Stimulated activated naive CD8-positive, alpha-beta T cell treated with anti-CD3 and anti-CD28 coated beads, Interleukin-15, Interleukin-2, amounts not matched to agents 100 U/mL and 50 U/mL, for 24 hours (primary cell): ENCODE measurements at regions not wholly inside any gene's neighbourhood (a gene's known extent, or its start where the extent isn't known, plus 50 kb on each side); places are given as distances from the start of the nearest gene placed in this dataset.

Experiments
- ATAC-seq: fragments of 150-1000 bp; cut with Tn5 transposase; one replicate; pipeline ENCODE4 v1.10.0; 2021
- DNase-seq: peaks from one replicate; pipeline ENCODE4 v3.0.0; 2021

DNA sequence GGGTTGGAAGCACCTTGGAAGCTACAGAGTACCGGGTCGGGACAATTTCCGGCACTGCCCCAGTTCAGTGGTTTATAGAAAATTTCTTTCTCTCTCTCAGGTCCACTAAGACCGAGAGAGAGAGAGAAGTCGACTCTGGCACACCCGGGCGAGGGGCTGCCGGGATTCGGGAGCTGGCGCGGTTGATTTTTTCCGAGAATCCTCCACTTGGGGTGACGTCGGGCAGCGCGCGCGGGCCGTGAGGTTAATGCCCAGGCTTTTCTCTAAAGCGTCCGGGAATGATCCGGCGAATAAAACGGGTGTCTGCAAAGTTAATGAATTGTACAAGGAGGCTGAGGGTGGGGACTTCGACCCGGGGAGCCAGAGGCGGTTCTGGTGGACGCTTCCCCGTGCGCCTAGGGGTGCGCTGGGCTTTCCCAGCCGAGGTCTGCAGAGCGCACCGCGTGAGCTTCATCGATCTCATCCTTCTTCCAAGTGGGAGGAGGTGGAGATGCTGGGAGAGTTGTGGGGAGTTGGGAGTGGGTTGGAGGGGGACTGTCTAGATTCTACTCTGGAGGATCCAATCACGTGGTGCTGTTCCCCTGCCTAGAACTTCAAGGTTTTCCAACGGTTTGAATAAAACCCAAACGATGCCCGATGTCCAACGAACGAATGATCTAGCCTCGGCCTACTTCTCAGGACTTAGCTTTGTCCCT lies 51.9 kb upstream of the TBX3 start:
- no peak for ATAC-seq

DNA sequence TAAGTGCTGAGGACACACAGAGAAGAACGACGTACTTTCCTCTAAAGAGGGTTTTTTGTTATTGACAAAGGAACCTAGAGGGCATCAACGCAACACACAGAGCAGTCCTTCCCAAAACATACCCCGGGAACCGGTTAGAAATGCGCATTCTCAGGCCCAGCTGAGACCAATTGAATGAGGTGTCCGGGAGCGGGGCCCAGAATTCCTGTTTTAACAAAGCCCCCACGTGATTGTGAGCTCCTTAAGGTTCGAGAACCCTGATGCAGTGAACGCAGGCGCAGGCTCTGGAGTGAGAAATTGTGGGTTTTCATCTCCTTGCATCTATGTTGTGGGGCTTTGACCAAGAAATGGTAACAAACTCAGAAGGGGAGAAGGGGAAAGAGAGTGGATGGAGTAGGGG lies 51.0 kb upstream of the TBX3 start:
- ATAC-seq (no peak), DNase-seq (no peak)

More for the DNA sequence above, 51.9 kb upstream of the TBX3 start:
- no peak for DNase-seq

DNA sequence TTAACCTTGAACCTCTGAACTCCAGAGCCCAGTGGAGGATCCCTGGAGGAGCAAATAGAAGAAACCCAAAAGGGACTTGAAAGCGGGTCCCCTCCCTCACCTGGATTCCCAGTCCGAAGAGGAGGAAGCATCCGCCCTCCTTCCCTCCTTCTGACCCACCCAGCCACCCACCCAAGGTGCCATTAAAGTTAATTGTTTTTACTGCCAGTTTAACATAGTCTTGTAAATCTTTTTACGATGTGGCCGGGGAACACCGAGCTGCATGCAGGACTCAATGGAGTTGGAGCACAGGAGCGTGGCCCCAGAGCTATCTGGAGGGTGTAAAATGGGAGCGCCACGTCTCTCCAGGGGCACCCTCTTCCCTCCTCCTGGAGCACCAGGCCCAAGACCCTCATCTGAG lies 49.9 kb upstream of the TBX3 start:
- DNase-seq, result no peak
- ATAC-seq, result no peak
